ENCODE measurements at regions not wholly inside any gene's neighbourhood (a gene's known extent, or its start where the extent isn't known, plus 50 kb on each side); places are given as distances from the start of the nearest gene placed in this dataset.
A peak's percentile ranks its signal among the peaks of the same experiment; 100 is the strongest.

- no peak overlapping the region for H3K4me3 ChIP-seq (ENCODE audit: low read depth, low read length)
- peak; percentile 90 for DNase-seq (ENCODE audit: low read depth)
- no peak for TF ChIP-seq CTCF (IDR thresholded peaks at IDR 0.05; ENCODE audit: insufficient read depth, low read depth, low read length)
Observed at GRCh38 chr22:27113211-27113635, 455.8 kb downstream of the MIAT start.

GRCh38 chr22:27113641-27114040 lies 456.3 kb downstream of the MIAT start:
- DNase-seq (ENCODE audit: low read depth): no peak
- H3K4me3 ChIP-seq (ENCODE audit: low read depth, low read length): no peak overlapping the region
- TF ChIP-seq CTCF (IDR thresholded peaks at IDR 0.05; ENCODE audit: insufficient read depth, low read depth, low read length): no peak

DNA sequence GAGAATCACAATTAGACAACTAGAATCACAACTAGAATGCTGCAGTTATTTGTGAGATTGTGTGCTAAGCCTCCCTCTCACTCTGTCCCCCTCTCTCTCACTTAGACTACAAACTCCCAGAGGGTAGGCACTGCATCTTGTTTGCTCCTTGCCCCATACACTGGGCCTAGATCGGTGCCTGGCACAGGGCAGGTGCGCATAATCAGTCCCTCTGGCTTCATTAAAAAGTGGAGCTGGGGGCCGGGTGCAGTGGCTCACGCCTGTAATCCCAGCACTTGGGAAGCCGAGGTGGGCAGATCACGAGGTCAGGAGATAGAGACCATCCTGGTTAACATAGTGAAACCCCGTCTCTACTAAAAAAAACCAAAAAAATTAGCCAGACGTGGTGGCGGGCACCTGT lies 456.8 kb downstream of the MIAT start:
- DNase-seq (ENCODE audit: low read depth): no peak
- TF ChIP-seq CTCF (IDR thresholded peaks at IDR 0.05; ENCODE audit: insufficient read depth, low read depth, low read length): no peak
- no peak overlapping the region for H3K4me3 ChIP-seq (ENCODE audit: low read depth, low read length)

- H3K4me3 ChIP-seq (ENCODE audit: low read depth, low read length): no peak overlapping the region
- DNase-seq (ENCODE audit: low read depth): no peak
- no peak for TF ChIP-seq CTCF (IDR thresholded peaks at IDR 0.05; ENCODE audit: insufficient read depth, low read depth, low read length)
Observed at GRCh38 chr22:27115410-27115809, 458.0 kb downstream of the MIAT start.

- no peak for DNase-seq (ENCODE audit: low read depth)
- H3K4me3 ChIP-seq (ENCODE audit: low read depth, low read length): no peak overlapping the region
- no peak for TF ChIP-seq CTCF (IDR thresholded peaks at IDR 0.05; ENCODE audit: insufficient read depth, low read depth, low read length)
Observed at GRCh38 chr22:27115816-27116256, 458.4 kb downstream of the MIAT start.

DNA sequence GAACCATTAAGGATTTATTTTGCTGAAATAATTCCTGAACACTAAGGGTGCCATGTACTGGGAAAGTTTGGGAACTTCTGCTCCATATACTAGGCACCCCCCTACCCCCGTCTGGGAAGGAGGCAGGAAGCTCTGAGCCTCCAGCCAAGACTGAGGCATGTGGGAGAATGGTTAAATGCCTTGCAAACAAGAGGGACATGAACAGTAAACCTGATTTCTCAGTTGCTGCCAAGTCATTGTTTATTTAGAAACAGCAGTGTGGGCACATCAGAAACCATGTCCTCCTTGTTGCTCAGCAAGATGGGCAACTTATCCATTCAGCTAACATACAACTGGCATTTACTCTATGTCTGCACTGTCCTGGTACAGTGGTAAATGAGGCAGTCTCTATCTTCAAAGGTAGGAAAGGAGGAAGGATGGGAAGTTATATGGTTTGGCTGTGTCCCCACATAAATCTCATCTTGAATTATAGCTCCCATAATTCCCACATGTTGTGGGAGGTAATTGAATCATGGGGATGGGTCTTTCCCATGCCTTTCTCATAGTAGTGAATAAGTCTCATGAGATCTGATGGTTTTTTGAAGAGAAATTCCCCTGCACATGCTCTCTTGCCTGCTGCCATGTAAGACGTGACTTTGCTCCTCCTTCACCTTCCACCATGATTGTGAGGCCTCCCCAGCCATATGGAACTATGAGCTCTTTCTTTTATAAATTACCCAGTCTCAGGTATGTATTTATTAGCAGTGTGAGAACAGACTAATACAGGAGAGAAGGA lies 459.1 kb downstream of the MIAT start:
- TF ChIP-seq CTCF (IDR thresholded peaks at IDR 0.05; ENCODE audit: insufficient read depth, low read depth, low read length): no peak
- no peak overlapping the region for H3K4me3 ChIP-seq (ENCODE audit: low read depth, low read length)
- no peak for DNase-seq (ENCODE audit: low read depth)

DNA sequence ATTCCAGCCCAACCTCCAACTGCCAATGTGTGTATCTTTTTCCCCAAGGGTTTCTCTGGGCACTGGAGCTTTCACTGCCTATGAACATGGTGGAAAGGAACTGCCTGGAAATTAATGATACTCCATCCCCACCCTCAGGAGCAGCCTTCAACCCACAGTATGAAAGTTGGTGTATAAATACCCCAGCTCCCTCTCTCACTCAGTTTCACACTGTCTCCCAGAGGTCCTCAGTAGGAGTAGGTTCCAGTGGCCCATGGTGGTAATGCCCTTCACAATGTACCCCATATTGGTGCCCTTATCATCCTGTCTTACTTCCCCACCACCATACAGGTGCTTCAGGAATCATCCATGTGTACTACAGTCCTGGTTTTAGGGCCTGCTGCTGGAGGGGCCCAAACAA lies 462.6 kb downstream of the MIAT start:
- DNase-seq (ENCODE audit: low read depth): no peak
- no peak for TF ChIP-seq CTCF (IDR thresholded peaks at IDR 0.05; ENCODE audit: insufficient read depth, low read depth, low read length)
- H3K4me3 ChIP-seq (ENCODE audit: low read depth, low read length): no peak overlapping the region

Data from fibroblast of villous mesenchyme (primary cell).